K562 (cell line): ENCODE measurements at regions not wholly inside any gene's neighbourhood (a gene's known extent, or its start where the extent isn't known, plus 50 kb on each side); places are given as distances from the start of the nearest gene placed in this dataset.

Experiments used
- ATAC-seq: fragments of 200-7000 bp; cut with Tn5 transposase; 3 replicates; pipeline ENCODE4 v1.9.1; 2020; ENCODE audit warnings: moderate library complexity
- BruUV-seq: library from RNA; stranded (reverse); fragments of 400-500 nt; replicated peaks from 2 replicates; lab custom pipeline; 2021; lab: Mats Ljungman, UMichigan
- CTCF ChIA-PET: fragments of 300-600 bp; formaldehyde crosslinking; extraction: SDS; loops from one replicate; lab custom pipeline; 2021; ENCODE audit warnings: low intra/inter-chr PET ratio; lab: Yijun Ruan, JAX
- POLR2A ChIA-PET: fragments of 300-600, 350-650 bp; sonication (Branson Sonifier 250); formaldehyde crosslinking; extraction: SDS; loops from one replicate; lab custom pipeline; 2021; ENCODE audit warnings: antibody characterized with exemption, inconsistent platforms; lab: Yijun Ruan, JAX
- DNase-seq, 4 experiments: peaks; one replicate each; pipeline versions ENCODE4 v3.0.0 to v3.0.0-alpha.2; 2011 to 2018; ENCODE audit warnings: low spot score in 3 of 4, mixed read lengths in 3 of 4; ENCODE audit errors: extremely low read depth in 1 of 4
- FAIRE-seq: peaks from 2 replicates; lab custom pipeline; 2011; peaks lifted over from hg19 to GRCh38; lab: Jason Lieb, UNC
- H2AFZ ChIP-seq: 2 replicates; pipeline ENCODE4 v1.6.0; 2011; ENCODE audit warnings: low read depth, low read length, control low read depth, inconsistent platforms
- H3K27ac ChIP-seq: fragments of 200-600 bp; 3 replicates; pipeline ENCODE4 v1.8.0; 2011; ENCODE audit warnings: low read depth, mild to moderate bottlenecking, control low read depth, inconsistent platforms, low read length, moderate library complexity, mixed read lengths; ENCODE audit errors: extremely low read depth
- H3K27me3 ChIP-seq, 2 experiments: fragments of 300-600 bp in 1 of 2; 2 replicates in 1 of 2; 3 replicates in 1 of 2; pipeline versions ENCODE4 v1.6.0 to v1.8.0; 2011; ENCODE audit warnings: inconsistent platforms in 2 of 2, low read length in 2 of 2, mild to moderate bottlenecking in 1 of 2, mixed read lengths in 1 of 2, moderate library complexity in 1 of 2; ENCODE audit not compliant: control insufficient read depth in 2 of 2, insufficient read depth in 2 of 2
- H3K36me3 ChIP-seq: fragments of 300-600 bp; 3 replicates; pipeline ENCODE4 v1.8.0; 2011; ENCODE audit warnings: mild to moderate bottlenecking, low read length, inconsistent platforms; ENCODE audit not compliant: control insufficient read depth, insufficient read depth
- H3K4me1 ChIP-seq, 2 experiments: fragments of 200-600 bp in 1 of 2; replicated peaks in 1 of 2; 2 replicates in 1 of 2; 3 replicates in 1 of 2; pipeline versions ENCODE4 v1.5.1 to v1.8.0; 2011; ENCODE audit warnings: inconsistent platforms in 2 of 2, low read length in 2 of 2, mild to moderate bottlenecking in 1 of 2, mixed read lengths in 1 of 2, moderate library complexity in 1 of 2; ENCODE audit not compliant: control insufficient read depth in 2 of 2, insufficient read depth in 2 of 2
- H3K4me2 ChIP-seq: 2 replicates; pipeline ENCODE4 v1.6.1; 2011; ENCODE audit warnings: low read length, control low read depth, inconsistent platforms, mixed read lengths; ENCODE audit not compliant: insufficient read depth
- H3K4me3 ChIP-seq: fragments of 200-600 bp; sonication (generic), shearing (Covaris generic); 2 replicates; pipeline ENCODE4 v1.5.1; 2016; ENCODE audit warnings: control low read depth, inconsistent platforms
- H3K79me2 ChIP-seq: fragments of 200-600 bp; 3 replicates; pipeline ENCODE4 v1.8.0; 2011; ENCODE audit warnings: low read length, inconsistent platforms; ENCODE audit not compliant: control insufficient read depth, insufficient read depth
- H3K9ac ChIP-seq, 2 experiments: 2 replicates each; pipeline versions ENCODE4 v1.6.0 to v1.6.1; 2011; ENCODE audit warnings: low read depth in 2 of 2, low read length in 2 of 2, control low read depth in 1 of 2, inconsistent platforms in 1 of 2, mild to moderate bottlenecking in 1 of 2, mixed read lengths in 1 of 2; ENCODE audit not compliant: insufficient read depth in 1 of 2
- H3K9me1 ChIP-seq: one replicate; pipeline ENCODE4 v1.6.0; 2011; ENCODE audit warnings: inconsistent platforms, mild to moderate bottlenecking, low read length, moderate library complexity; ENCODE audit not compliant: control insufficient read depth, insufficient read depth
- H3K9me3 ChIP-seq: replicated peaks from 2 replicates; pipeline ENCODE4 v1.5.1; 2011; ENCODE audit warnings: low read depth, low read length, inconsistent platforms; ENCODE audit not compliant: control insufficient read depth, insufficient read depth
- H4K20me1 ChIP-seq: replicated peaks from 2 replicates; pipeline ENCODE4 v1.6.1; 2011; ENCODE audit warnings: low read length, inconsistent platforms, mixed read lengths; ENCODE audit not compliant: control insufficient read depth, insufficient read depth
- ADNP ChIP-seq: fragments of 200-800 bp; sonication (Bioruptor generic); IDR thresholded peaks from 2 replicates; pipeline ENCODE4 v1.6.1; 2016; ENCODE audit warnings: missing genetic modification characterization, missing compliant biosample characterization
- CBX1 ChIP-seq: sonication (generic); IDR thresholded peaks from 2 replicates; pipeline ENCODE4 v1.6.1; 2016; ENCODE audit warnings: antibody characterized with exemption, low read depth, mild to moderate bottlenecking
- HNRNPUL1 ChIP-seq: fragments of 200-400 bp; formaldehyde crosslinking; IDR thresholded peaks from 2 replicates; pipeline ENCODE4 v1.6.1; 2017; ENCODE audit warnings: low read length
- ILF3 ChIP-seq: fragments of 450-650 bp; IDR thresholded peaks from 2 replicates; pipeline ENCODE4 v1.6.1; 2018; ENCODE audit warnings: antibody characterized with exemption, mild to moderate bottlenecking, moderate library complexity, borderline replicate concordance
- MAZ ChIP-seq, 2 experiments: fragments of 450-650 bp in 1 of 2; sonication (generic) in 1 of 2; formaldehyde crosslinking; IDR thresholded peaks in 1 of 2; conservative IDR thresholded peaks in 1 of 2; 2 replicates each; pipeline versions ENCODE4 v1.4.0 to v1.5.0; 2020; ENCODE audit warnings: mild to moderate bottlenecking in 1 of 2, missing genetic modification reagents in 1 of 2
- SP2 ChIP-seq: IDR thresholded peaks from 2 replicates; pipeline ENCODE4 v1.6.1; 2011; ENCODE audit warnings: mild to moderate bottlenecking, low read depth, low read length, moderate library complexity; ENCODE audit not compliant: poor library complexity, severe bottlenecking; ENCODE audit errors: extremely low read depth
- WGBS: fragments of 100-300 bp; shearing (Covaris generic); methylation state at CpG from one replicate; pipeline ENCODE4 v1.1.6; 2016; ENCODE audit warnings: low coverage, mixed read lengths; ENCODE audit not compliant: insufficient coverage; ENCODE audit errors: missing lambda C conversion rate; 5-methylcytosine and 5-hydroxymethylcytosine counted together
- in situ Hi-C: fragments of 300-500 bp; cut with MboI; formaldehyde crosslinking; loops from 4 replicates; pipeline ENCODE4 v1.15.0; 2018; ENCODE audit warnings: inconsistent platforms, mixed read lengths
- intact Hi-C: fragments of 100-400 bp; cut with micrococcal nuclease; formaldehyde crosslinking; loops from 2 replicates; pipeline ENCODE4 v1.14.2; 2022
- TF ChIP-seq, protein P1 (sequence below): fragments of 450-650 bp; IDR thresholded peaks from 2 replicates; pipeline ENCODE4 v1.6.1; 2017; ENCODE audit warnings: antibody characterized with exemption, mild to moderate bottlenecking
- TF ChIP-seq, protein P2 (sequence below): sonication (generic); formaldehyde crosslinking; IDR thresholded peaks from 2 replicates; pipeline ENCODE4 v1.8.0; 2022; ENCODE audit warnings: missing genetic modification reagents, mild to moderate bottlenecking, moderate library complexity, borderline replicate concordance
- TF ChIP-seq, protein P3 (sequence below), 2 experiments: fragments of 450-650 bp; formaldehyde crosslinking in 1 of 2; IDR thresholded peaks; 2 replicates each; pipeline versions ENCODE4 v1.4.0 to v1.6.1; 2014 to 2020; ENCODE audit warnings: mild to moderate bottlenecking in 2 of 2, borderline replicate concordance in 1 of 2, low read depth in 1 of 2

DNA sequence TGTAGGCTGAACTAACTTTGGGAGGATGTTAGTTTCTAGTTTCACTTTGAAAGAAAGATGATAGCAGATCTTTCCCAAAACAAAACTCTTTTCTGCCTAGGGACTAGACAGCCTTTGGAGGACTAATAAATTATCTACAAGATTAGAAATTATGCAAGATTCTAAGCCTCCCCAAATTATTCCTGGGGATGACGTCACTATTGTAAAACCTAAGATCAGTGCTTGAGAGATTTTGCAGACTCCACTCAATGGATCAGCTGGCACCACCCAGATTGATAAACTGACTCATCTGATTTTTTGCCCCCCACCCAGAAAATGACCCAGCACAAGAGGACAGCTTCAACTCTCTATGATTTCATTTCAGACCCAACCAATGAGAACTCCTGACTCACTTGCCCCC is 1057.9 kb upstream of the DIAPH2 start:
- POLR2A ChIA-PET: no interaction called here
- TF ChIP-seq, protein P1, sequence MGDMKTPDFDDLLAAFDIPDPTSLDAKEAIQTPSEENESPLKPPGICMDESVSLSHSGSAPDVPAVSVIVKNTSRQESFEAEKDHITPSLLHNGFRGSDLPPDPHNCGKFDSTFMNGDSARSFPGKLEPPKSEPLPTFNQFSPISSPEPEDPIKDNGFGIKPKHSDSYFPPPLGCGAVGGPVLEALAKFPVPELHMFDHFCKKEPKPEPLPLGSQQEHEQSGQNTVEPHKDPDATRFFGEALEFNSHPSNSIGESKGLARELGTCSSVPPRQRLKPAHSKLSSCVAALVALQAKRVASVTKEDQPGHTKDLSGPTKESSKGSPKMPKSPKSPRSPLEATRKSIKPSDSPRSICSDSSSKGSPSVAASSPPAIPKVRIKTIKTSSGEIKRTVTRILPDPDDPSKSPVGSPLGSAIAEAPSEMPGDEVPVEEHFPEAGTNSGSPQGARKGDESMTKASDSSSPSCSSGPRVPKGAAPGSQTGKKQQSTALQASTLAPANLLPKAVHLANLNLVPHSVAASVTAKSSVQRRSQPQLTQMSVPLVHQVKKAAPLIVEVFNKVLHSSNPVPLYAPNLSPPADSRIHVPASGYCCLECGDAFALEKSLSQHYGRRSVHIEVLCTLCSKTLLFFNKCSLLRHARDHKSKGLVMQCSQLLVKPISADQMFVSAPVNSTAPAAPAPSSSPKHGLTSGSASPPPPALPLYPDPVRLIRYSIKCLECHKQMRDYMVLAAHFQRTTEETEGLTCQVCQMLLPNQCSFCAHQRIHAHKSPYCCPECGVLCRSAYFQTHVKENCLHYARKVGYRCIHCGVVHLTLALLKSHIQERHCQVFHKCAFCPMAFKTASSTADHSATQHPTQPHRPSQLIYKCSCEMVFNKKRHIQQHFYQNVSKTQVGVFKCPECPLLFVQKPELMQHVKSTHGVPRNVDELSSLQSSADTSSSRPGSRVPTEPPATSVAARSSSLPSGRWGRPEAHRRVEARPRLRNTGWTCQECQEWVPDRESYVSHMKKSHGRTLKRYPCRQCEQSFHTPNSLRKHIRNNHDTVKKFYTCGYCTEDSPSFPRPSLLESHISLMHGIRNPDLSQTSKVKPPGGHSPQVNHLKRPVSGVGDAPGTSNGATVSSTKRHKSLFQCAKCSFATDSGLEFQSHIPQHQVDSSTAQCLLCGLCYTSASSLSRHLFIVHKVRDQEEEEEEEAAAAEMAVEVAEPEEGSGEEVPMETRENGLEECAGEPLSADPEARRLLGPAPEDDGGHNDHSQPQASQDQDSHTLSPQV: no peak
- TF ChIP-seq MAZ (CRISPR knock-in tag; conservative IDR thresholded peaks at IDR 0.05 in 1 of 2, IDR thresholded peaks at IDR 0.05 in 1 of 2): no peak
- TF ChIP-seq, protein P2, sequence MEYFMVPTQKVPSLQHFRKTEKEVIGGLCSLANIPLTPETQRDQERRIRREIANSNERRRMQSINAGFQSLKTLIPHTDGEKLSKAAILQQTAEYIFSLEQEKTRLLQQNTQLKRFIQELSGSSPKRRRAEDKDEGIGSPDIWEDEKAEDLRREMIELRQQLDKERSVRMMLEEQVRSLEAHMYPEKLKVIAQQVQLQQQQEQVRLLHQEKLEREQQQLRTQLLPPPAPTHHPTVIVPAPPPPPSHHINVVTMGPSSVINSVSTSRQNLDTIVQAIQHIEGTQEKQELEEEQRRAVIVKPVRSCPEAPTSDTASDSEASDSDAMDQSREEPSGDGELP (CRISPR knock-in tag): no peak
- TF ChIP-seq, protein P3, sequence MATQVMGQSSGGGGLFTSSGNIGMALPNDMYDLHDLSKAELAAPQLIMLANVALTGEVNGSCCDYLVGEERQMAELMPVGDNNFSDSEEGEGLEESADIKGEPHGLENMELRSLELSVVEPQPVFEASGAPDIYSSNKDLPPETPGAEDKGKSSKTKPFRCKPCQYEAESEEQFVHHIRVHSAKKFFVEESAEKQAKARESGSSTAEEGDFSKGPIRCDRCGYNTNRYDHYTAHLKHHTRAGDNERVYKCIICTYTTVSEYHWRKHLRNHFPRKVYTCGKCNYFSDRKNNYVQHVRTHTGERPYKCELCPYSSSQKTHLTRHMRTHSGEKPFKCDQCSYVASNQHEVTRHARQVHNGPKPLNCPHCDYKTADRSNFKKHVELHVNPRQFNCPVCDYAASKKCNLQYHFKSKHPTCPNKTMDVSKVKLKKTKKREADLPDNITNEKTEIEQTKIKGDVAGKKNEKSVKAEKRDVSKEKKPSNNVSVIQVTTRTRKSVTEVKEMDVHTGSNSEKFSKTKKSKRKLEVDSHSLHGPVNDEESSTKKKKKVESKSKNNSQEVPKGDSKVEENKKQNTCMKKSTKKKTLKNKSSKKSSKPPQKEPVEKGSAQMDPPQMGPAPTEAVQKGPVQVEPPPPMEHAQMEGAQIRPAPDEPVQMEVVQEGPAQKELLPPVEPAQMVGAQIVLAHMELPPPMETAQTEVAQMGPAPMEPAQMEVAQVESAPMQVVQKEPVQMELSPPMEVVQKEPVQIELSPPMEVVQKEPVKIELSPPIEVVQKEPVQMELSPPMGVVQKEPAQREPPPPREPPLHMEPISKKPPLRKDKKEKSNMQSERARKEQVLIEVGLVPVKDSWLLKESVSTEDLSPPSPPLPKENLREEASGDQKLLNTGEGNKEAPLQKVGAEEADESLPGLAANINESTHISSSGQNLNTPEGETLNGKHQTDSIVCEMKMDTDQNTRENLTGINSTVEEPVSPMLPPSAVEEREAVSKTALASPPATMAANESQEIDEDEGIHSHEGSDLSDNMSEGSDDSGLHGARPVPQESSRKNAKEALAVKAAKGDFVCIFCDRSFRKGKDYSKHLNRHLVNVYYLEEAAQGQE (IDR thresholded peaks at IDR 0.05; ENCODE audit: borderline replicate concordance): no peak
- TF ChIP-seq, protein P3 (CRISPR knock-in tag; IDR thresholded peaks at IDR 0.05; ENCODE audit: low read depth): no peak
- no peak for TF ChIP-seq ILF3
- no peak for TF ChIP-seq ADNP
- TF ChIP-seq SP2: no peak
- TF ChIP-seq HNRNPUL1: no peak
- no peak for TF ChIP-seq CBX1

More for the DNA sequence above, 1057.9 kb upstream of the DIAPH2 start:
- FAIRE-seq: no peak
- CTCF ChIA-PET: no interaction called here
- WGBS: 0% methylated on average over 1 of the region's 1 CpG
- no peak for DNase-seq
- H3K27me3 ChIP-seq: no peaks in the 10 kb centered on the region
- H3K4me1 ChIP-seq: no peaks in the 10 kb centered on the region
- no peak for ATAC-seq
- H3K4me3 ChIP-seq: no peak overlapping the region
- no peaks in the 10 kb centered on the region for H3K79me2 ChIP-seq
- no peaks in the 10 kb centered on the region for H3K9me3 ChIP-seq
- no peak overlapping the region for H3K4me2 ChIP-seq
- H3K27ac ChIP-seq: no peak overlapping the region
- intact Hi-C loops: no loop called here
- no peaks in the 10 kb centered on the region for H3K36me3 ChIP-seq
- H3K9me1 ChIP-seq: no peaks in the 10 kb centered on the region
- H2AFZ ChIP-seq: no peak overlapping the region
- no TSS peak for BruUV-seq
- in situ Hi-C loops: no loop called here
- no peaks in the 10 kb centered on the region for H4K20me1 ChIP-seq
- H3K9ac ChIP-seq: no peak overlapping the region
